ENCODE measurements at regions not wholly inside any gene's neighbourhood (a gene's known extent, or its start where the extent isn't known, plus 50 kb on each side); places are given as distances from the start of the nearest gene placed in this dataset.

GRCh38 chr18:77776104-77776503 lies 526.5 kb downstream of the GALR1 start:
- Histone ChIP-seq H3K9me3 (ENCODE audit: control insufficient read depth in 3 of 3, low read length in 3 of 3) (peaks cover 0 to 4% (median 3%) of the 10 kb centered on the region in 3 donors), H3K27me3 (ENCODE audit: control insufficient read depth in 3 of 3, insufficient read depth in 3 of 3, low read length in 3 of 3) (peaks cover 0 to 7% (median 0%) of the 10 kb centered on the region in 3 donors), H3K4me3 (ENCODE audit: low read length in 3 of 3) (no peak overlapping the region), H3K4me1 (ENCODE audit: control insufficient read depth in 3 of 3, insufficient read depth in 3 of 3, low read length in 3 of 3) (no peaks in the 10 kb centered on the region), H3K36me3 (ENCODE audit: control insufficient read depth in 3 of 3, insufficient read depth in 3 of 3, low read length in 3 of 3) (no peaks in the 10 kb centered on the region), H3K9ac (ENCODE audit: low read depth in 1 of 3, low read length in 3 of 3) (no peak overlapping the region), H3K27ac (ENCODE audit: low read depth, low read length) (no peak overlapping the region)

- Histone ChIP-seq H3K9ac (ENCODE audit: low read depth in 1 of 3, low read length in 3 of 3) (no peak overlapping the region), H3K4me1 (ENCODE audit: control insufficient read depth in 3 of 3, insufficient read depth in 3 of 3, low read length in 3 of 3) (no peaks in the 10 kb centered on the region), H3K27me3 (ENCODE audit: control insufficient read depth in 3 of 3, insufficient read depth in 3 of 3, low read length in 3 of 3) (peaks cover 0 to 7% (median 0%) of the 10 kb centered on the region in 3 donors), H3K27ac (ENCODE audit: low read depth, low read length) (no peak overlapping the region), H3K4me3 (ENCODE audit: low read length in 3 of 3) (no peak overlapping the region), H3K9me3 (ENCODE audit: control insufficient read depth in 3 of 3, low read length in 3 of 3) (peaks cover 0 to 4% (median 3%) of the 10 kb centered on the region in 3 donors), H3K36me3 (ENCODE audit: control insufficient read depth in 3 of 3, insufficient read depth in 3 of 3, low read length in 3 of 3) (no peaks in the 10 kb centered on the region)
These were observed 527.5 kb downstream of the GALR1 start for GRCh38 chr18:77777163-77777562.

GRCh38 chr18:77784759-77785379 lies 535.2 kb downstream of the GALR1 start:
- peaks cover 0 to 2% (median 0%) of the 10 kb centered on the region in 3 donors for H3K27me3 ChIP-seq (ENCODE audit: control insufficient read depth in 3 of 3, insufficient read depth in 3 of 3, low read length in 3 of 3)
- H3K4me3 ChIP-seq (ENCODE audit: low read length in 3 of 3), result no peak overlapping the region
- H3K27ac ChIP-seq (ENCODE audit: low read depth, low read length), result no peak overlapping the region
- no peaks in the 10 kb centered on the region for H3K36me3 ChIP-seq (ENCODE audit: control insufficient read depth in 3 of 3, insufficient read depth in 3 of 3, low read length in 3 of 3)
- no peaks in the 10 kb centered on the region for H3K4me1 ChIP-seq (ENCODE audit: control insufficient read depth in 3 of 3, insufficient read depth in 3 of 3, low read length in 3 of 3)
- H3K9me3 ChIP-seq (ENCODE audit: control insufficient read depth in 3 of 3, low read length in 3 of 3), result no peaks in the 10 kb centered on the region
- no peak overlapping the region for H3K9ac ChIP-seq (ENCODE audit: low read depth in 1 of 3, low read length in 3 of 3)

GRCh38 chr18:77785415-77785975 lies 535.8 kb downstream of the GALR1 start:
- no peak overlapping the region for H3K4me3 ChIP-seq (ENCODE audit: low read length in 3 of 3)
- no peaks in the 10 kb centered on the region for H3K36me3 ChIP-seq (ENCODE audit: control insufficient read depth in 3 of 3, insufficient read depth in 3 of 3, low read length in 3 of 3)
- H3K9me3 ChIP-seq (ENCODE audit: control insufficient read depth in 3 of 3, low read length in 3 of 3), result no peaks in the 10 kb centered on the region
- H3K9ac ChIP-seq (ENCODE audit: low read depth in 1 of 3, low read length in 3 of 3), result no peak overlapping the region
- no peaks in the 10 kb centered on the region for H3K4me1 ChIP-seq (ENCODE audit: control insufficient read depth in 3 of 3, insufficient read depth in 3 of 3, low read length in 3 of 3)
- no peak overlapping the region for H3K27ac ChIP-seq (ENCODE audit: low read depth, low read length)
- H3K27me3 ChIP-seq (ENCODE audit: control insufficient read depth in 3 of 3, insufficient read depth in 3 of 3, low read length in 3 of 3), result peaks cover 0 to under 1% (median 0%) of the 10 kb centered on the region in 3 donors

- Histone ChIP-seq H3K9ac (ENCODE audit: low read depth in 1 of 3, low read length in 3 of 3) (no peak overlapping the region), H3K4me3 (ENCODE audit: low read length in 3 of 3) (no peak overlapping the region), H3K27me3 (ENCODE audit: control insufficient read depth in 3 of 3, insufficient read depth in 3 of 3, low read length in 3 of 3) (no peaks in the 10 kb centered on the region), H3K9me3 (ENCODE audit: control insufficient read depth in 3 of 3, low read length in 3 of 3) (peaks cover 0 to 2% (median 0%) of the 10 kb centered on the region in 3 donors), H3K36me3 (ENCODE audit: control insufficient read depth in 3 of 3, insufficient read depth in 3 of 3, low read length in 3 of 3) (no peaks in the 10 kb centered on the region), H3K27ac (ENCODE audit: low read depth, low read length) (no peak overlapping the region), H3K4me1 (ENCODE audit: control insufficient read depth in 3 of 3, insufficient read depth in 3 of 3, low read length in 3 of 3) (no peaks in the 10 kb centered on the region)
These were observed 553.4 kb downstream of the GALR1 start for GRCh38 chr18:77803024-77803423.

- Histone ChIP-seq H3K27me3 (ENCODE audit: control insufficient read depth in 3 of 3, insufficient read depth in 3 of 3, low read length in 3 of 3) (no peaks in the 10 kb centered on the region), H3K9me3 (ENCODE audit: control insufficient read depth in 3 of 3, low read length in 3 of 3) (peaks cover 0 to 2% (median 0%) of the 10 kb centered on the region in 3 donors), H3K4me3 (ENCODE audit: low read length in 3 of 3) (no peak overlapping the region), H3K36me3 (ENCODE audit: control insufficient read depth in 3 of 3, insufficient read depth in 3 of 3, low read length in 3 of 3) (no peaks in the 10 kb centered on the region), H3K9ac (ENCODE audit: low read depth in 1 of 3, low read length in 3 of 3) (no peak overlapping the region), H3K4me1 (ENCODE audit: control insufficient read depth in 3 of 3, insufficient read depth in 3 of 3, low read length in 3 of 3) (no peaks in the 10 kb centered on the region), H3K27ac (ENCODE audit: low read depth, low read length) (no peak overlapping the region)
These were observed 554.7 kb downstream of the GALR1 start for GRCh38 chr18:77804382-77804781.

- H3K9me3 ChIP-seq (ENCODE audit: control insufficient read depth in 3 of 3, low read length in 3 of 3), result peaks cover 0 to 2% (median 0%) of the 10 kb centered on the region in 3 donors
- H3K9ac ChIP-seq (ENCODE audit: low read depth in 1 of 3, low read length in 3 of 3), result no peak overlapping the region
- no peak overlapping the region for H3K27ac ChIP-seq (ENCODE audit: low read depth, low read length)
- H3K36me3 ChIP-seq (ENCODE audit: control insufficient read depth in 3 of 3, insufficient read depth in 3 of 3, low read length in 3 of 3), result no peaks in the 10 kb centered on the region
- H3K4me3 ChIP-seq (ENCODE audit: low read length in 3 of 3), result no peak overlapping the region
- no peaks in the 10 kb centered on the region for H3K27me3 ChIP-seq (ENCODE audit: control insufficient read depth in 3 of 3, insufficient read depth in 3 of 3, low read length in 3 of 3)
- H3K4me1 ChIP-seq (ENCODE audit: control insufficient read depth in 3 of 3, insufficient read depth in 3 of 3, low read length in 3 of 3), result no peaks in the 10 kb centered on the region
These were observed 558.0 kb downstream of the GALR1 start for GRCh38 chr18:77807650-77808049.

- Histone ChIP-seq H3K4me1 (ENCODE audit: control insufficient read depth in 3 of 3, insufficient read depth in 3 of 3, low read length in 3 of 3) (no peaks in the 10 kb centered on the region), H3K27ac (ENCODE audit: low read depth, low read length) (no peak overlapping the region), H3K9ac (ENCODE audit: low read depth in 1 of 3, low read length in 3 of 3) (no peak overlapping the region), H3K9me3 (ENCODE audit: control insufficient read depth in 3 of 3, low read length in 3 of 3) (peaks cover 0 to 2% (median 0%) of the 10 kb centered on the region in 3 donors), H3K27me3 (ENCODE audit: control insufficient read depth in 3 of 3, insufficient read depth in 3 of 3, low read length in 3 of 3) (no peaks in the 10 kb centered on the region), H3K36me3 (ENCODE audit: control insufficient read depth in 3 of 3, insufficient read depth in 3 of 3, low read length in 3 of 3) (no peaks in the 10 kb centered on the region), H3K4me3 (ENCODE audit: low read length in 3 of 3) (no peak overlapping the region)
These were observed 561.9 kb downstream of the GALR1 start for GRCh38 chr18:77811503-77811902.

- H3K36me3 ChIP-seq (ENCODE audit: control insufficient read depth in 3 of 3, insufficient read depth in 3 of 3, low read length in 3 of 3), result no peaks in the 10 kb centered on the region
- H3K4me3 ChIP-seq (ENCODE audit: low read length in 3 of 3), result no peak overlapping the region
- no peaks in the 10 kb centered on the region for H3K9me3 ChIP-seq (ENCODE audit: control insufficient read depth in 3 of 3, low read length in 3 of 3)
- H3K4me1 ChIP-seq (ENCODE audit: control insufficient read depth in 3 of 3, insufficient read depth in 3 of 3, low read length in 3 of 3), result no peaks in the 10 kb centered on the region
- H3K9ac ChIP-seq (ENCODE audit: low read depth in 1 of 3, low read length in 3 of 3), result no peak overlapping the region
- H3K27ac ChIP-seq (ENCODE audit: low read depth, low read length), result no peak overlapping the region
- no peaks in the 10 kb centered on the region for H3K27me3 ChIP-seq (ENCODE audit: control insufficient read depth in 3 of 3, insufficient read depth in 3 of 3, low read length in 3 of 3)
These were observed 566.2 kb downstream of the GALR1 start for GRCh38 chr18:77815666-77816338.

- Histone ChIP-seq H3K4me3 (ENCODE audit: low read length in 3 of 3) (no peak overlapping the region), H3K4me1 (ENCODE audit: control insufficient read depth in 3 of 3, insufficient read depth in 3 of 3, low read length in 3 of 3) (no peaks in the 10 kb centered on the region), H3K9ac (ENCODE audit: low read depth in 1 of 3, low read length in 3 of 3) (no peak overlapping the region), H3K27ac (ENCODE audit: low read depth, low read length) (no peak overlapping the region), H3K27me3 (ENCODE audit: control insufficient read depth in 3 of 3, insufficient read depth in 3 of 3, low read length in 3 of 3) (no peaks in the 10 kb centered on the region), H3K36me3 (ENCODE audit: control insufficient read depth in 3 of 3, insufficient read depth in 3 of 3, low read length in 3 of 3) (no peaks in the 10 kb centered on the region), H3K9me3 (ENCODE audit: control insufficient read depth in 3 of 3, low read length in 3 of 3) (no peaks in the 10 kb centered on the region)
These were observed 568.7 kb downstream of the GALR1 start for GRCh38 chr18:77818328-77818727.
